AG10803 (cell line): ENCODE measurements at regions not wholly inside any gene's neighbourhood (a gene's known extent, or its start where the extent isn't known, plus 50 kb on each side); places are given as distances from the start of the nearest gene placed in this dataset.
A peak's percentile ranks its signal among the peaks of the same experiment; 100 is the strongest.

ENCODE experiments used
- DNase-seq: peaks from one replicate; pipeline ENCODE4 v3.0.0; 2010; ENCODE audit warnings: low read depth
- H3K4me3 ChIP-seq: 2 replicates; pipeline ENCODE4 v1.5.1; 2011; ENCODE audit warnings: mild to moderate bottlenecking, low read length, control low read depth
- CTCF ChIP-seq: conservative IDR thresholded peaks from 2 replicates; pipeline ENCODE4 v1.5.1; 2011; ENCODE audit warnings: mild to moderate bottlenecking, low read length, control low read depth, inconsistent platforms

DNA sequence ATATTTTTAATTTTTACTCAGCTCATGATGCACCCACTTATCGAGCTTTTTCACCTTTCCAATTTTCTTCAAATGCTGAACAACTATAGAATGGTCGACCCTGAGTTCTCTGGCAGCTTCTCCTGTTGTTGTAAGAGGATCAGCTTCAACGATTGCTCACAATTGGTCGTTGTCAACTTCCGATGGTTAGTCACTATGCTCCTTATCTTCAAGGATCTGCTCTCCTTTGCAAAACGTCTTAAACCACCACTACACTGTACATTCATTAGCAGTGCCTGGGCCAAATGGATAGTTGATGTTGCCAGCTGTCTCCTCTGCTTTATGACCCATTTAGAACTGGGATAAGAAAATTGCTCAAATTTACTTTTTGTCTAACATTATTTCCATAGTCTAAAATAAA, 385.9 kb upstream of the LYPLAL1 start:
- no peak overlapping the region for H3K4me3 ChIP-seq
- DNase-seq: no peak
- no peak for TF ChIP-seq CTCF

DNA sequence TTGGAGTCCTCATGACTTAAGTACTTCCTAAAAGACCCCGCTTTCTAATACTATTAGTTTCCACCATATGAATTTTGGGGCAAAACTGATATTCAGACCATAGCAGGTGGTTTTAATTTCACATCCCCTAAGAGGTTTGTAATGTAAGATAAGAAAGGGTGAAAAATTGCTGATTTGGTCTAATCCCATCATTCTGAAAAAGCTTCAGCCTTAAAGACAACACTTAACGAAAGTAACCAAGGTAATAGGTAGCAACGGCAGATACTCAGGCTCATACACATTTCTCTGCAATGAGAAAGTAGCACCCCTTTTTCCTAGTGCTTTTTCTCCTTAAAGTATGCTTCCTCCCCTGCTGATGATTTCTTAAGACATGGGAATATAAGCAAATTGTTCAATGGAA, 376.9 kb upstream of the LYPLAL1 start:
- TF ChIP-seq CTCF: no peak
- H3K4me3 ChIP-seq: no peak overlapping the region
- no peak for DNase-seq

- no peak overlapping the region for H3K4me3 ChIP-seq
- no peak for TF ChIP-seq CTCF
- DNase-seq: no peak
Observed at GRCh38 chr1:218802799-218803198, 370.9 kb upstream of the LYPLAL1 start.

GRCh38 chr1:218803351-218803997, 370.2 kb upstream of the LYPLAL1 start:
- no peak overlapping the region for H3K4me3 ChIP-seq
- TF ChIP-seq CTCF: no peak
- DNase-seq: no peak

GRCh38 chr1:218804014-218804785, 369.5 kb upstream of the LYPLAL1 start:
- no peak overlapping the region for H3K4me3 ChIP-seq
- TF ChIP-seq CTCF: no peak
- DNase-seq: peak; percentile 6

DNA sequence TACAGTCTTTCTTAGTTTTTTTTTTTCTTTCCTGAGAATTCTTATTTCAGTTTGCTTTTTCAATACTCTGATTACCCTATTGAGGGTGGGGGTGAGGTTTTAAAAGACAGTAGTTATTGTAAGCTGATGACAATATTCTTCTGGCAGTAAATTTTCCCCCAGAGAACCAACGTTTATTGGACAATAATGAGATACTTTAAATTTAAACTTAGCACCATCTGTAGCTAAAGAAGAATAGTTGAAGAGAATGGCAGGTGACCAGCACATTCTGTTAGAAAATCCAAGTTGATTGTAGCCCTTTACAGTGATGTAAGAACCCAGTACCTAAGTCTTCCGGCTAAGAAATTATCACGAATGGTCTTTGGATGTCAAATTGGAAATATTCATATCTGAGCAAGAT, 364.6 kb upstream of the LYPLAL1 start:
- no peak for TF ChIP-seq CTCF
- no peak for DNase-seq
- H3K4me3 ChIP-seq: no peak overlapping the region

DNA sequence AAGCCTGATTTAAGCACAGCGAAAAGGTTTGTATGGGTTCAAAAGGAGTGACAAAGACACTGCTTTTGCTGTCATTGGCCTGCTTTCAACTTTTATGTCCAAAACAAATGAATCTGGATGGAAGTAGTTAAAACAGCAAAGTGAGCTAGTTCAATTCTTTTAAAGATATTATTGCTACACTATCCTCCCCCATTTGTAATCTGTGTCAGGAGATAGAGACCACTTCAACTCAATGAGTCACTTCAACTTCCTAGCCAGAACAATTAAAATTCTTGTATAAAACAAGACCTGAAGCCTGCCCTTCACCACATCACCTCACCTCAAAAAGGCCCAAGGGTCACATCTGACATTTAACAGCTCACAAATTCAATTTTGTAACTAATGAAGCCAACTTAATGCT, 364.1 kb upstream of the LYPLAL1 start:
- no peak for TF ChIP-seq CTCF
- no peak overlapping the region for H3K4me3 ChIP-seq
- DNase-seq: no peak
